ENCODE measurements at regions not wholly inside any gene's neighbourhood (a gene's known extent, or its start where the extent isn't known, plus 50 kb on each side); places are given as distances from the start of the nearest gene placed in this dataset.

GRCh38 chr15:87805117-87805820 lies 451.3 kb downstream of the NTRK3 start:
- DNase-seq, result no peak

GRCh38 chr15:87804451-87804850 lies 452.1 kb downstream of the NTRK3 start:
- no peak for DNase-seq

- DNase-seq, result no peak
Measured at GRCh38 chr15:87799838-87800237, 456.7 kb downstream of the NTRK3 start.

- DNase-seq, result no peak
Measured at GRCh38 chr15:87799428-87799827, 457.1 kb downstream of the NTRK3 start.

- no peak for DNase-seq
Measured at GRCh38 chr15:87793725-87794124, 462.8 kb downstream of the NTRK3 start.

- DNase-seq, result no peak
Measured at GRCh38 chr15:87792250-87793040, 464.1 kb downstream of the NTRK3 start.

- no peak for DNase-seq
Measured at GRCh38 chr15:87781959-87782625, 474.4 kb downstream of the NTRK3 start.

- DNase-seq, result no peak
Measured at GRCh38 chr15:87779746-87780145, 476.8 kb downstream of the NTRK3 start.

GRCh38 chr15:87778358-87778757 lies 478.2 kb downstream of the NTRK3 start:
- DNase-seq, result no peak

- no peak for DNase-seq
Measured at GRCh38 chr15:87777054-87777561, 479.4 kb downstream of the NTRK3 start.

- DNase-seq, result no peak
Measured at GRCh38 chr15:87767516-87767915, 489.0 kb downstream of the NTRK3 start.

GRCh38 chr15:87764461-87765240 lies 491.9 kb downstream of the NTRK3 start:
- no peak for DNase-seq

GRCh38 chr15:87763837-87764236 lies 492.7 kb downstream of the NTRK3 start:
- DNase-seq, result no peak

GRCh38 chr15:87761736-87762509 lies 494.6 kb downstream of the NTRK3 start:
- peak; percentile 24 for DNase-seq

GRCh38 chr15:87760547-87761314 lies 495.8 kb downstream of the NTRK3 start:
- no peak for DNase-seq

- no peak for DNase-seq
Measured at GRCh38 chr15:87758794-87759418, 497.6 kb downstream of the NTRK3 start.

GRCh38 chr15:87757084-87757483 lies 499.5 kb downstream of the NTRK3 start:
- DNase-seq, result no peak

- DNase-seq, result no peak
Measured at GRCh38 chr15:87756072-87756471, 500.5 kb downstream of the NTRK3 start.

- no peak for DNase-seq
Measured at GRCh38 chr15:87755226-87755625, 501.3 kb downstream of the NTRK3 start.

GRCh38 chr15:87753539-87753938 lies 503.0 kb downstream of the NTRK3 start:
- no peak for DNase-seq
